ENCODE measurements at regions not wholly inside any gene's neighbourhood (a gene's known extent, or its start where the extent isn't known, plus 50 kb on each side); places are given as distances from the start of the nearest gene placed in this dataset.
"Not testable (repeated sequence)": the region's sequence is repeated elsewhere in the genome, so short reads cannot be mapped to it uniquely, and the experiment has no call there.

GRCh38 chr6:56888687-56889086, 66.2 kb upstream of the BEND6 start:
- H3K36me3 ChIP-seq (ENCODE audit: control insufficient read depth, insufficient read depth, low read length) = no peaks in the 10 kb centered on the region
- H3K27ac ChIP-seq (ENCODE audit: low read depth, low read length, severe bottlenecking) = no peak overlapping the region
- no peak overlapping the region for H3K4me3 ChIP-seq (ENCODE audit: extremely low read depth, insufficient read depth, low read length, poor library complexity, severe bottlenecking)
- 100% methylated on average over 1 of the region's 1 CpG; no CpG with 5 or more reads in 1 of the 2 experiments for WGBS, 2 experiments (ENCODE audit: insufficient coverage in 2 of 2)
- peaks cover 13% of the 10 kb centered on the region for H3K4me1 ChIP-seq (ENCODE audit: control insufficient read depth, insufficient read depth, low read length, poor library complexity, severe bottlenecking)
- H3K9me3 ChIP-seq (ENCODE audit: control insufficient read depth, low read length) = no peaks in the 10 kb centered on the region

GRCh38 chr6:56887086-56887485, 67.8 kb upstream of the BEND6 start:
- WGBS, 2 experiments (ENCODE audit: insufficient coverage in 2 of 2) = no CpG with 5 or more reads among the region's 1 CpG

GRCh38 chr6:56877922-56878321, 77.0 kb upstream of the BEND6 start:
- Histone ChIP-seq H3K9me3 (ENCODE audit: control insufficient read depth, low read length) (no peaks in the 10 kb centered on the region), H3K4me3 (ENCODE audit: extremely low read depth, insufficient read depth, low read length, poor library complexity, severe bottlenecking) (no peak overlapping the region), H3K36me3 (ENCODE audit: control insufficient read depth, insufficient read depth, low read length) (no peaks in the 10 kb centered on the region), H3K4me1 (ENCODE audit: control insufficient read depth, insufficient read depth, low read length, poor library complexity, severe bottlenecking) (no peaks in the 10 kb centered on the region), H3K27ac (ENCODE audit: low read depth, low read length, severe bottlenecking) (no peak overlapping the region)
- WGBS, 2 experiments (ENCODE audit: insufficient coverage in 2 of 2) = 100% methylated on average over 1 of the region's 2 CpGs; no CpG with 5 or more reads in 1 of the 2 experiments

More at GRCh38 chr6:56887086-56887485, 67.8 kb upstream of the BEND6 start:
- Histone ChIP-seq H3K9me3 (ENCODE audit: control insufficient read depth, low read length) (no peaks in the 10 kb centered on the region), H3K4me3 (ENCODE audit: extremely low read depth, insufficient read depth, low read length, poor library complexity, severe bottlenecking) (no peak overlapping the region), H3K36me3 (ENCODE audit: control insufficient read depth, insufficient read depth, low read length) (no peaks in the 10 kb centered on the region), H3K27ac (ENCODE audit: low read depth, low read length, severe bottlenecking) (no peak overlapping the region), H3K4me1 (ENCODE audit: control insufficient read depth, insufficient read depth, low read length, poor library complexity, severe bottlenecking) (peaks cover 13% of the 10 kb centered on the region)

- Histone ChIP-seq H3K36me3 (ENCODE audit: control insufficient read depth, insufficient read depth, low read length) (no peaks in the 10 kb centered on the region), H3K9me3 (ENCODE audit: control insufficient read depth, low read length) (no peaks in the 10 kb centered on the region), H3K4me3 (ENCODE audit: extremely low read depth, insufficient read depth, low read length, poor library complexity, severe bottlenecking) (no peak overlapping the region), H3K4me1 (ENCODE audit: control insufficient read depth, insufficient read depth, low read length, poor library complexity, severe bottlenecking) (no peaks in the 10 kb centered on the region), H3K27ac (ENCODE audit: low read depth, low read length, severe bottlenecking) (no peak overlapping the region)
- 88 to 93% methylated on average over 5 of the region's 5 CpGs for WGBS, 2 experiments (ENCODE audit: insufficient coverage in 2 of 2)
Observed at GRCh38 chr6:56875961-56876360, 78.9 kb upstream of the BEND6 start.

GRCh38 chr6:56875523-56875922, 79.4 kb upstream of the BEND6 start:
- Histone ChIP-seq H3K27ac (ENCODE audit: low read depth, low read length, severe bottlenecking) (no peak overlapping the region), H3K9me3 (ENCODE audit: control insufficient read depth, low read length) (no peaks in the 10 kb centered on the region), H3K36me3 (ENCODE audit: control insufficient read depth, insufficient read depth, low read length) (no peaks in the 10 kb centered on the region), H3K4me1 (ENCODE audit: control insufficient read depth, insufficient read depth, low read length, poor library complexity, severe bottlenecking) (no peaks in the 10 kb centered on the region), H3K4me3 (ENCODE audit: extremely low read depth, insufficient read depth, low read length, poor library complexity, severe bottlenecking) (no peak overlapping the region)
- WGBS, 2 experiments (ENCODE audit: insufficient coverage in 2 of 2) = 90 to 100% methylated on average over 1 of the region's 1 CpG

- Histone ChIP-seq H3K4me3 (ENCODE audit: extremely low read depth, insufficient read depth, low read length, poor library complexity, severe bottlenecking) (no peak overlapping the region), H3K36me3 (ENCODE audit: control insufficient read depth, insufficient read depth, low read length) (no peaks in the 10 kb centered on the region), H3K9me3 (ENCODE audit: control insufficient read depth, low read length) (no peaks in the 10 kb centered on the region), H3K27ac (ENCODE audit: low read depth, low read length, severe bottlenecking) (no peak overlapping the region), H3K4me1 (ENCODE audit: control insufficient read depth, insufficient read depth, low read length, poor library complexity, severe bottlenecking) (peaks cover 3% of the 10 kb centered on the region)
- 100% methylated on average over 2 of the region's 3 CpGs; no CpG with 5 or more reads in 1 of the 2 experiments for WGBS, 2 experiments (ENCODE audit: insufficient coverage in 2 of 2)
Observed at GRCh38 chr6:56874328-56874727, 80.6 kb upstream of the BEND6 start.

GRCh38 chr6:56870053-56870452, 84.9 kb upstream of the BEND6 start:
- peaks cover 20% of the 10 kb centered on the region for H3K4me1 ChIP-seq (ENCODE audit: control insufficient read depth, insufficient read depth, low read length, poor library complexity, severe bottlenecking)
- 88% methylated on average over 4 of the region's 5 CpGs; no CpG with 5 or more reads in 1 of the 2 experiments for WGBS, 2 experiments (ENCODE audit: insufficient coverage in 2 of 2)

GRCh38 chr6:56869346-56869745, 85.6 kb upstream of the BEND6 start:
- Histone ChIP-seq H3K4me1 (ENCODE audit: control insufficient read depth, insufficient read depth, low read length, poor library complexity, severe bottlenecking) (peaks cover 20% of the 10 kb centered on the region), H3K4me3 (ENCODE audit: extremely low read depth, insufficient read depth, low read length, poor library complexity, severe bottlenecking) (no peak overlapping the region), H3K9me3 (ENCODE audit: control insufficient read depth, low read length) (no peaks in the 10 kb centered on the region), H3K36me3 (ENCODE audit: control insufficient read depth, insufficient read depth, low read length) (no peaks in the 10 kb centered on the region), H3K27ac (ENCODE audit: low read depth, low read length, severe bottlenecking) (no peak overlapping the region)
- 100% methylated on average over 1 of the region's 2 CpGs; no CpG with 5 or more reads in 1 of the 2 experiments for WGBS, 2 experiments (ENCODE audit: insufficient coverage in 2 of 2)

More at GRCh38 chr6:56870053-56870452, 84.9 kb upstream of the BEND6 start:
- H3K9me3 ChIP-seq (ENCODE audit: control insufficient read depth, low read length); H3K27ac ChIP-seq (ENCODE audit: low read depth, low read length, severe bottlenecking); H3K36me3 ChIP-seq (ENCODE audit: control insufficient read depth, insufficient read depth, low read length); H3K4me3 ChIP-seq (ENCODE audit: extremely low read depth, insufficient read depth, low read length, poor library complexity, severe bottlenecking): not testable (repeated sequence)

- H3K4me3 ChIP-seq (ENCODE audit: extremely low read depth, insufficient read depth, low read length, poor library complexity, severe bottlenecking) = no peak overlapping the region
- H3K4me1 ChIP-seq (ENCODE audit: control insufficient read depth, insufficient read depth, low read length, poor library complexity, severe bottlenecking) = peaks cover 21% of the 10 kb centered on the region
- no peaks in the 10 kb centered on the region for H3K36me3 ChIP-seq (ENCODE audit: control insufficient read depth, insufficient read depth, low read length)
- 80 to 100% methylated on average over 1 of the region's 1 CpG for WGBS, 2 experiments (ENCODE audit: insufficient coverage in 2 of 2)
- no peak overlapping the region for H3K27ac ChIP-seq (ENCODE audit: low read depth, low read length, severe bottlenecking)
- H3K9me3 ChIP-seq (ENCODE audit: control insufficient read depth, low read length) = no peaks in the 10 kb centered on the region
Observed at GRCh38 chr6:56868687-56869086, 86.2 kb upstream of the BEND6 start.

GRCh38 chr6:56866917-56867522, 87.9 kb upstream of the BEND6 start:
- Histone ChIP-seq H3K9me3 (ENCODE audit: control insufficient read depth, low read length) (no peaks in the 10 kb centered on the region), H3K36me3 (ENCODE audit: control insufficient read depth, insufficient read depth, low read length) (no peaks in the 10 kb centered on the region), H3K4me3 (ENCODE audit: extremely low read depth, insufficient read depth, low read length, poor library complexity, severe bottlenecking) (no peak overlapping the region), H3K4me1 (ENCODE audit: control insufficient read depth, insufficient read depth, low read length, poor library complexity, severe bottlenecking) (peaks cover 38% of the 10 kb centered on the region), H3K27ac (ENCODE audit: low read depth, low read length, severe bottlenecking) (no peak overlapping the region)
- WGBS, 2 experiments (ENCODE audit: insufficient coverage in 2 of 2) = 100% methylated on average over 1 of the region's 2 CpGs; no CpG with 5 or more reads in 1 of the 2 experiments

GRCh38 chr6:56865081-56865875, 89.6 kb upstream of the BEND6 start:
- Histone ChIP-seq H3K9me3 (ENCODE audit: control insufficient read depth, low read length) (no peaks in the 10 kb centered on the region), H3K4me3 (ENCODE audit: extremely low read depth, insufficient read depth, low read length, poor library complexity, severe bottlenecking) (no peak overlapping the region), H3K27ac (ENCODE audit: low read depth, low read length, severe bottlenecking) (no peak overlapping the region), H3K4me1 (ENCODE audit: control insufficient read depth, insufficient read depth, low read length, poor library complexity, severe bottlenecking) (peaks cover 44% of the 10 kb centered on the region), H3K36me3 (ENCODE audit: control insufficient read depth, insufficient read depth, low read length) (no peaks in the 10 kb centered on the region)
- WGBS, 2 experiments (ENCODE audit: insufficient coverage in 2 of 2) = 100% methylated on average over 1 of the region's 1 CpG; no CpG with 5 or more reads in 1 of the 2 experiments

All from mesodermal cell (in vitro differentiated cells).